BE2C (cell line): ENCODE measurements at regions not wholly inside any gene's neighbourhood (a gene's known extent, or its start where the extent isn't known, plus 50 kb on each side); places are given as distances from the start of the nearest gene placed in this dataset.

Experiments used
- DNase-seq: peaks from one replicate; pipeline ENCODE4 v3.0.0-alpha.2; 2020
- H3K27me3 ChIP-seq: fragments of 250-450 bp; sonication (Bioruptor Pico); 2 replicates; pipeline ENCODE4 v1.5.1; 2020; ENCODE audit warnings: mild to moderate bottlenecking
- H3K36me3 ChIP-seq: fragments of 250-450 bp; sonication (Bioruptor Pico); 2 replicates; pipeline ENCODE4 v1.5.1; 2020; ENCODE audit warnings: mild to moderate bottlenecking
- H3K4me1 ChIP-seq: fragments of 250-450 bp; sonication (Bioruptor Pico); 2 replicates; pipeline ENCODE4 v1.5.1; 2020
- H3K4me3 ChIP-seq: 2 replicates; pipeline ENCODE4 v1.5.1; 2011; ENCODE audit warnings: low read depth, low read length
- H3K9me3 ChIP-seq: fragments of 250-450 bp; sonication (Bioruptor Pico); 2 replicates; pipeline ENCODE4 v1.5.1; 2020
- TF ChIP-seq, protein P1 (sequence below): IDR thresholded peaks from 2 replicates; pipeline ENCODE4 v1.5.1; 2012; ENCODE audit warnings: mild to moderate bottlenecking, low read depth, low read length

DNA sequence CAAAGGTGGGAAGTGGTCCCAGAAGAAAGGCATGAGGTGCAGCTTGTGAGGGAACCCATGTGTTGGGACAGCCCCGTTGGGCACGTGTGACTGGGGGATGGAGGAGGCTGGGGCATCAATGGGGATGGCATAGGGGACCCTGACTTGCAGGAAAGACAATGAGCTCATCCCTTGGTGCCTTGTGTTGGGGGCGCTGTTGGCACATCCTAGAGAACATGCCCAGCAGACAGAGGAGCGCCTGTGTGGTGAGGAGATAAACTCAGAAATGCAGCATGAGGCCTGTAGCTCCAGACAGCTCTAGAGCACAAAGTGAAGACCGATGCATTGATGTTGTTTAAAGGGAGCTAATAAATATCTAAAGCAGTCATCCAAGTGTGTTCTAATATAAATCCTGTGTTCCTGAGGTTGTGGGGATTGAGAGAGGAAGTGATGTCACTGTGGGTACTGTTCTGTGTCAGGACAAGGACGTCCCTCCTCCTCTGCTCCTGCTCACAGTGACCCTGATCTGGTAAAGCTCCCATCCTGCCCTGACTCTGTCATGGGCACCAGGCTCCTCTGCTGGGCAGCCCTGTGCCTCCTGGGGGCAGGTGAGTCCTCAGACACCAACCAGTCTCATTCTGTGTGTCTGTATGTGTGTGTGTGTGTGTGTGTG lies 126.1 kb upstream of the PRSS58 start:
- Histone ChIP-seq H3K9me3 (no peaks in the 10 kb centered on the region), H3K4me1 (no peaks in the 10 kb centered on the region), H3K27me3 (no peaks in the 10 kb centered on the region), H3K4me3 (no peak overlapping the region), H3K36me3 (no peaks in the 10 kb centered on the region)
- DNase-seq: no peak
- TF ChIP-seq, protein P1, sequence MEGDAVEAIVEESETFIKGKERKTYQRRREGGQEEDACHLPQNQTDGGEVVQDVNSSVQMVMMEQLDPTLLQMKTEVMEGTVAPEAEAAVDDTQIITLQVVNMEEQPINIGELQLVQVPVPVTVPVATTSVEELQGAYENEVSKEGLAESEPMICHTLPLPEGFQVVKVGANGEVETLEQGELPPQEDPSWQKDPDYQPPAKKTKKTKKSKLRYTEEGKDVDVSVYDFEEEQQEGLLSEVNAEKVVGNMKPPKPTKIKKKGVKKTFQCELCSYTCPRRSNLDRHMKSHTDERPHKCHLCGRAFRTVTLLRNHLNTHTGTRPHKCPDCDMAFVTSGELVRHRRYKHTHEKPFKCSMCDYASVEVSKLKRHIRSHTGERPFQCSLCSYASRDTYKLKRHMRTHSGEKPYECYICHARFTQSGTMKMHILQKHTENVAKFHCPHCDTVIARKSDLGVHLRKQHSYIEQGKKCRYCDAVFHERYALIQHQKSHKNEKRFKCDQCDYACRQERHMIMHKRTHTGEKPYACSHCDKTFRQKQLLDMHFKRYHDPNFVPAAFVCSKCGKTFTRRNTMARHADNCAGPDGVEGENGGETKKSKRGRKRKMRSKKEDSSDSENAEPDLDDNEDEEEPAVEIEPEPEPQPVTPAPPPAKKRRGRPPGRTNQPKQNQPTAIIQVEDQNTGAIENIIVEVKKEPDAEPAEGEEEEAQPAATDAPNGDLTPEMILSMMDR: no peak

DNA sequence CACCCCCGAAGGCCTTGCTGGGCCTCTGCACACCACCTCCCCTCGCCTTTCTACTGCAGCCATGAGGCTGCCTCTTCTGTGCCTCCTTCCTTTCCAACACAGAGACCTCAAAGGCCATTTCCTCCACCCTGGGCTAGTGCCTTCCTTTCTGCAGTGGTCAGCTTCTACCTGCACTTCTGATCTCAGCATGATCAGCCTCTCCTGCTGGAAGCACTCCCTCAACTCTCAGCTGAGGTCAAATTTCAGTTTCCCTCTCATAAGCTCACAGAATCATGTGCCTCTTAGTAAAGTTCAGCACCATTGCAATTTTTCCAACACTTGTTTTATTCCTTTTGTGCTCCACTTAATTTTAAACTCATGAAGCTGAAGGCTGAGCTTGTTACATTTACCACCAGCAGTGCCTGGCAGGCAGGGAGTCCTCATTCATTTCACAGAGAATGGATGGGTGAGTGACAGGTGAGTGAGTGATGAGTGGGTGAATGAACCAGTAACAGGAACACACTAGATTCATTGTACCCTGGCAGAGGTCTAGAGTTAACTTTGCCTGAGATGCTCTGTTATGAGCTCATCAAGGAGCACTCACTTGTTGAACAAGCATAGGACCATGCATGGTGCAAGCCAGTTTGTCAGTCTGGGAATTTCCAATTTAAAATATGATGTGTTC lies 124.0 kb upstream of the PRSS58 start:
- Histone ChIP-seq H3K27me3 (no peaks in the 10 kb centered on the region), H3K36me3 (no peaks in the 10 kb centered on the region), H3K9me3 (no peaks in the 10 kb centered on the region), H3K4me3 (no peak overlapping the region), H3K4me1 (no peaks in the 10 kb centered on the region)
- TF ChIP-seq, protein P1: no peak
- no peak for DNase-seq

DNA sequence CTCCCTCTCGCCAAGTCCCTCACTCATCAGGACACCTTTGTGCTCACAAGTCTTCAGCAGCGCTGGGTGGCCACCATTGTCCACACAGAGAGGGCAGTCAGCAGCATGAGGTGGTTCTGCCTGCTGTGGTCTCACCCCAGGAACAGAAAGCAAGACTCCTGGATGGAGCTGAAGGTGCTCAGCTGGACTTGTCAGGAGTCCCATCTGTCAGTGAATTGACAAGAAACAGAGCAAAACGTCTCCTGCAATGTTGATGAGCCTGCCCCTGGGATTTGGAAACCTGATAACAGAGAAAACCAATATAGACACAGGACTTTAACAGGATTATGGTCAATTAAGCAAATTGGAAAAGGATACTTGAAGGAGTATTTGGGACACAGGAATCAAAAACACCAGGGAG lies 122.2 kb upstream of the PRSS58 start:
- Histone ChIP-seq H3K27me3 (no peaks in the 10 kb centered on the region), H3K36me3 (no peaks in the 10 kb centered on the region), H3K4me3 (no peak overlapping the region), H3K4me1 (no peaks in the 10 kb centered on the region), H3K9me3 (no peaks in the 10 kb centered on the region)
- no peak for DNase-seq
- TF ChIP-seq, protein P1: no peak

DNA sequence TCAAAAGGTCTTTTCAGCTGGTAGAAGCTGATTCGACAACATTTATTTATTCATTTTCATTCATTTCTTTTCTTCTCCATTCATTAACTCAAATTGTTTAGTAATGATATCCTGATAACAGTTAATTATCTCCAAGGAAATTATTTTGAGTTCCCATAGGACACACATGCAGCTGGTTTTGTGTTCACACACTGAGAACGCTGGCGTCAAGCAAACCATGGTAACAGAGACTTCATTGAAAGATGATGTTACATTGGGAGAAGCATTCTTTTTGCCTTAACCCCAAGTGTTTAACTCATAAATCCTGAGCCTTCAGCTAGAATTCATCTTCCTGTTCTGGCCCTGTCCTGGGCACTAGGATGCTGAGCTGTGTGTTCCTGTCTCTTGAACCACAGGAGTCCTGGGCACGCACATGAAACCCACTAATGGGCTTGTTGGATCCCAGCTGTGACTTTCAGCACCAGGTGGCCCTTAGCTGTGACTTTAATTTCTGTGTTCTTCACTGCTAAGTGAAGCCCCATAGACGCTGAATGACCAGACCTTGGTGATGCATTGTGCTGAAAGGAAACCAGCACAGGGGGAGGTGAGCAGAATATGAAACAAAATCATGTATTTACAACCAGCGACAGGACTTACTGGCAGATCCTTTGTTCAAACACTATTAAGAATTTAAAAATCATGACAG lies 121.5 kb upstream of the PRSS58 start:
- no peak overlapping the region for H3K4me3 ChIP-seq
- DNase-seq: no peak
- no peaks in the 10 kb centered on the region for H3K9me3 ChIP-seq
- no peaks in the 10 kb centered on the region for H3K36me3 ChIP-seq
- TF ChIP-seq, protein P1: no peak
- H3K4me1 ChIP-seq: no peaks in the 10 kb centered on the region
- H3K27me3 ChIP-seq: no peaks in the 10 kb centered on the region

DNA sequence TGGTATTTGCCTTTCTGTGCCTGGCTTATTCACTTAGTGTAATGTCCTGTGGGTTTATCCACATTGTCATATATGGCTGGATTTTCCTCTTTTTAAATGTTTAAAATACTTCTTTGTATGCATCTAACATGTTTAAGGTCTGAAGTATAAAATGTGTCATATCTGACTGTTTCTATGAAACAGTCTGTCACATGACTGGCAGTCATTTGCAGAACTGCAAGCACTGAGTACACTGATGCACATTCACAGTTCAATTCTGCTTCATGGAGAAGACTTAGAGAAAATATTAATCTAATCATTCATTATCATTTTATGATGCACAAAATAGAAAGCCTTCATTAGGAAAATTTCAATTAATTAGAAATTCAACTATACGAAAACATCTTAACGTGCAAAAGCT lies 119.7 kb upstream of the PRSS58 start:
- no peak for DNase-seq

More for the DNA sequence above, 119.7 kb upstream of the PRSS58 start:
- no peaks in the 10 kb centered on the region for H3K27me3 ChIP-seq
- no peaks in the 10 kb centered on the region for H3K9me3 ChIP-seq
- H3K36me3 ChIP-seq: no peaks in the 10 kb centered on the region
- no peaks in the 10 kb centered on the region for H3K4me1 ChIP-seq
- TF ChIP-seq, protein P1: no peak
- H3K4me3 ChIP-seq: no peak overlapping the region
